ENCODE measurements at regions not wholly inside any gene's neighbourhood (a gene's known extent, or its start where the extent isn't known, plus 50 kb on each side); places are given as distances from the start of the nearest gene placed in this dataset.
A peak's percentile ranks its signal among the peaks of the same experiment; 100 is the strongest.

- TF ChIP-seq CTCF (IDR thresholded peaks at IDR 0.05) (no peak), POLR2A (IDR thresholded peaks at IDR 0.05) (no peak)
- WGBS (ENCODE audit: insufficient coverage, low coverage, low lambda C conversion rate, missing lambda C conversion rate): 65% methylated on average over 4 of the region's 5 CpGs
- no peak overlapping the region for H3K27ac ChIP-seq
- no peak for DNase-seq
- no peaks in the 10 kb centered on the region for H3K9me3 ChIP-seq
- intact Hi-C loops (cut with DNase I): no loop called here
- no peaks in the 10 kb centered on the region for H3K36me3 ChIP-seq
- ATAC-seq: no peak
- H3K4me3 ChIP-seq: no peak overlapping the region
- H3K27me3 ChIP-seq: no peaks in the 10 kb centered on the region
- H3K4me1 ChIP-seq: no peaks in the 10 kb centered on the region
Observed at GRCh38 chr10:42422911-42423310, 215.5 kb downstream of the ZNF33B start.

DNA sequence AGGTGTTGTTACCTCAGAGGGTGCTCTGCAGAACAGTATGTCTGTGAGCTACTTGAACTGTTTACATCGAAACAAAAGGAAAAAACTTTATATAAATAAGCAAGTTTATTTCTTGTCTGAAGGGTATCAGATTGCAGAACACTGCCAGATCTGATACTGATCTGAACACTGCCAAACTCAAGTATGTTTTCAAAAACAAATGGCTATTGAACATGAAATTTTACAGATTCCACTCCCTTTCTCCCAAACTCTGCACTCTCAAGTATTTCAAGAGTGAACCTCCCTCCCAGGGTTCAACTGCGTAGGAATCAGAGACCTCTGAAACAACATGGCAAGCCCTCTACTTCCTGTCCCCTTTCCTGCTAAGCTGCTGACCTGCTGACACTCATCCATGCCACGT lies 216.6 kb downstream of the ZNF33B start:
- no peaks in the 10 kb centered on the region for H3K27me3 ChIP-seq
- TF ChIP-seq POLR2A (IDR thresholded peaks at IDR 0.05): no peak
- DNase-seq (no peak), ATAC-seq (no peak)
- no peak overlapping the region for H3K27ac ChIP-seq
- no peaks in the 10 kb centered on the region for H3K9me3 ChIP-seq
- 37% methylated on average over 3 of the region's 3 CpGs for WGBS (ENCODE audit: insufficient coverage, low coverage, low lambda C conversion rate, missing lambda C conversion rate)
- no peak overlapping the region for H3K4me3 ChIP-seq
- H3K4me1 ChIP-seq: no peaks in the 10 kb centered on the region
- intact Hi-C loops (cut with DNase I): no loop called here
- H3K36me3 ChIP-seq: no peaks in the 10 kb centered on the region

DNA sequence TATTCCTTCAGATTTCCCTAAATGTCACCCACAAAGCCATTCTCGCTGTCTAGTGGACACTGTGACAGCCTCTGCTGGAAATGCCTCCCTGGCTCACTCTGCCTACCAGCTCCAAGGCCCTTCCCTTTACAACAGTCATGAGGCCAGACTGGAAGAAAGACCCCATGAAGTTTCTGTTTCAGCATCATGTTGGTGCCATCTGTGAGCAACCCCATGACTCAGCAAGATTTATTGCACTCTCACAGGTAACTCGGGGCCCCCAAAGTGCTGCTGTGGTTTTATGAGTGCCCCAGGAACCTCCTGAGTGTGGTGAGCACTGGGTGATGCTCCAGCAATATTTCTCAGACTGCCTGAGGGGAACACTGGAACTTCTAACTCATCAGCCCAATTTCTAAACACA lies 218.6 kb downstream of the ZNF33B start:
- Histone ChIP-seq H3K4me1 (no peaks in the 10 kb centered on the region), H3K9me3 (no peaks in the 10 kb centered on the region), H3K27me3 (no peaks in the 10 kb centered on the region), H3K4me3 (no peak overlapping the region), H3K36me3 (no peaks in the 10 kb centered on the region), H3K27ac (no peak overlapping the region)
- DNase-seq (no peak), ATAC-seq (no peak)
- 17% methylated on average over 2 of the region's 2 CpGs for WGBS (ENCODE audit: insufficient coverage, low coverage, low lambda C conversion rate, missing lambda C conversion rate)
- TF ChIP-seq CTCF (IDR thresholded peaks at IDR 0.05) (no peak), POLR2A (IDR thresholded peaks at IDR 0.05) (no peak)
- intact Hi-C loops (cut with DNase I): no loop called here

- TF ChIP-seq POLR2A (IDR thresholded peaks at IDR 0.05): no peak
- no peak for TF ChIP-seq CTCF (IDR thresholded peaks at IDR 0.05)
- intact Hi-C loops (cut with DNase I): no loop called here
- H3K4me3 ChIP-seq: no peak overlapping the region
- H3K27ac ChIP-seq: no peak overlapping the region
- H3K9me3 ChIP-seq: no peaks in the 10 kb centered on the region
- ATAC-seq (no peak), DNase-seq (no peak)
- WGBS (ENCODE audit: insufficient coverage, low coverage, low lambda C conversion rate, missing lambda C conversion rate): 70% methylated on average over 7 of the region's 7 CpGs
- no peaks in the 10 kb centered on the region for H3K36me3 ChIP-seq
- no peaks in the 10 kb centered on the region for H3K4me1 ChIP-seq
- H3K27me3 ChIP-seq: no peaks in the 10 kb centered on the region
Observed at GRCh38 chr10:42380926-42381547, 257.3 kb downstream of the ZNF33B start.

GRCh38 chr10:42367532-42368230 lies 270.7 kb downstream of the ZNF33B start:
- intact Hi-C loops (cut with DNase I): no loop called here
- 17% methylated on average over 15 of the region's 33 CpGs for WGBS (ENCODE audit: insufficient coverage, low coverage, low lambda C conversion rate, missing lambda C conversion rate)
- H3K4me1 ChIP-seq: no peaks in the 10 kb centered on the region
- H3K9me3 ChIP-seq: no peaks in the 10 kb centered on the region
- no peak overlapping the region for H3K27ac ChIP-seq
- peak; percentile 76 to 98 (median 95) for ATAC-seq
- peak; percentile 57 to 78 (median 68) for DNase-seq
- peak overlapping the region; percentile 36 to 53 (median 43) for H3K4me3 ChIP-seq
- no peaks in the 10 kb centered on the region for H3K27me3 ChIP-seq
- TF ChIP-seq CTCF (IDR thresholded peaks at IDR 0.05): no peak
- TF ChIP-seq POLR2A (IDR thresholded peaks at IDR 0.05): no peak
- no peaks in the 10 kb centered on the region for H3K36me3 ChIP-seq

All from right lobe of liver (tissue), 6 donors.